HepG2 (cell line): ENCODE measurements at regions not wholly inside any gene's neighbourhood (a gene's known extent, or its start where the extent isn't known, plus 50 kb on each side); places are given as distances from the start of the nearest gene placed in this dataset.

ENCODE experiments used
- ATAC-seq: fragments of 200-7000 bp; cut with Tn5 transposase; 3 replicates; pipeline ENCODE4 v1.9.1; 2020; ENCODE audit warnings: mild to moderate bottlenecking, moderate library complexity
- BruUV-seq: library from RNA; stranded (reverse); fragments of 400-500 nt; replicated peaks from 2 replicates; lab custom pipeline; 2021; lab: Mats Ljungman, UMichigan
- CTCF ChIA-PET: fragments of 300-600 bp; formaldehyde crosslinking; extraction: SDS; loops from one replicate; lab custom pipeline; 2021; ENCODE audit warnings: low total read pairs, inconsistent platforms, low intra/inter-chr PET ratio; lab: Yijun Ruan, JAX
- POLR2A ChIA-PET: fragments of 350-600 bp; sonication (Branson Sonifier 250); formaldehyde crosslinking; loops from one replicate; lab custom pipeline; 2020; ENCODE audit warnings: antibody characterized with exemption, inconsistent platforms; lab: Yijun Ruan, JAX
- DNase-seq: peaks from one replicate; pipeline ENCODE4 v3.0.0-alpha.2; 2015; ENCODE audit warnings: low spot score
- FAIRE-seq: peaks from 3 replicates; lab custom pipeline; 2011; peaks lifted over from hg19 to GRCh38; lab: Jason Lieb, UNC
- H2AFZ ChIP-seq: one replicate; pipeline ENCODE4 v1.6.1; 2011; ENCODE audit warnings: low read length, inconsistent platforms
- H3K27ac ChIP-seq: fragments of 300-600 bp; 3 replicates; pipeline ENCODE4 v1.8.0; 2011; ENCODE audit warnings: mixed run types, mild to moderate bottlenecking, mixed read lengths, low read length, inconsistent platforms; ENCODE audit not compliant: insufficient read depth; ENCODE audit errors: extremely low read length
- H3K27me3 ChIP-seq, 2 experiments: fragments of 200-600 bp in 1 of 2; 2 replicates in 1 of 2; 3 replicates in 1 of 2; pipeline versions ENCODE4 v1.6.0 to v1.8.0; 2011; ENCODE audit warnings: low read length in 2 of 2, mild to moderate bottlenecking in 2 of 2, moderate library complexity in 2 of 2, inconsistent platforms in 1 of 2; ENCODE audit not compliant: insufficient read depth in 2 of 2, control insufficient read depth in 1 of 2
- H3K36me3 ChIP-seq, 2 experiments: fragments of 200-600 bp in 1 of 2; replicated peaks in 1 of 2; 2 replicates in 1 of 2; 3 replicates in 1 of 2; pipeline versions ENCODE4 v1.5.1 to v1.8.0; 2011; ENCODE audit warnings: low read length in 2 of 2, inconsistent platforms in 1 of 2; ENCODE audit not compliant: insufficient read depth in 2 of 2, control insufficient read depth in 1 of 2
- H3K4me1 ChIP-seq: 2 replicates; pipeline ENCODE4 v1.5.1; 2012; ENCODE audit warnings: low read length, inconsistent platforms; ENCODE audit not compliant: insufficient read depth
- H3K4me2 ChIP-seq: 2 replicates; pipeline ENCODE4 v1.6.0; 2011; ENCODE audit warnings: low read depth, low read length, inconsistent platforms
- H3K4me3 ChIP-seq, 3 experiments: fragments of 200-600 bp in 1 of 3; sonication (generic), shearing (Covaris generic) in 1 of 3; replicated peaks in 1 of 3; 2 replicates each; pipeline ENCODE4 v1.5.1; 2011 to 2016; ENCODE audit warnings: low read length in 3 of 3, inconsistent platforms in 2 of 3, low read depth in 2 of 3, mild to moderate bottlenecking in 2 of 3, control low read depth in 1 of 3, mixed read lengths in 1 of 3; ENCODE audit not compliant: insufficient read depth in 1 of 3
- H3K79me2 ChIP-seq: one replicate; pipeline ENCODE4 v1.6.1; 2011; ENCODE audit warnings: low read length, inconsistent platforms; ENCODE audit not compliant: insufficient read depth
- H3K9ac ChIP-seq: 2 replicates; pipeline ENCODE4 v1.6.0; 2011; ENCODE audit warnings: mild to moderate bottlenecking, low read depth, low read length, inconsistent platforms; ENCODE audit not compliant: insufficient read depth
- H3K9me3 ChIP-seq: 2 replicates; pipeline ENCODE4 v1.5.1; 2012; ENCODE audit warnings: mild to moderate bottlenecking, low read length
- H4K20me1 ChIP-seq: 2 replicates; pipeline ENCODE4 v1.6.0; 2011; ENCODE audit warnings: inconsistent platforms, mild to moderate bottlenecking, low read length, moderate library complexity; ENCODE audit not compliant: insufficient read depth
- CHD4 ChIP-seq: fragments of 200-600 bp; sonication (generic); IDR thresholded peaks from 2 replicates; pipeline ENCODE4 v1.7.0; 2017; ENCODE audit warnings: mild to moderate bottlenecking, low read length, borderline replicate concordance
- KDM5B ChIP-seq: sonication (generic); formaldehyde crosslinking; IDR thresholded peaks from 2 replicates; pipeline ENCODE4 v1.4.0; 2020; ENCODE audit warnings: missing genetic modification reagents, mild to moderate bottlenecking, borderline replicate concordance
- MED8 ChIP-seq: sonication (generic); formaldehyde crosslinking; IDR thresholded peaks from 2 replicates; pipeline ENCODE4 v1.8.1; 2023; ENCODE audit warnings: mild to moderate bottlenecking, missing genetic modification reagents; ENCODE audit not compliant: insufficient replicate concordance
- MTA3 ChIP-seq: sonication (generic); formaldehyde crosslinking; IDR thresholded peaks from 2 replicates; pipeline ENCODE4 v1.4.0; 2020; ENCODE audit warnings: missing genetic modification reagents
- ONECUT2 ChIP-seq: sonication (generic); formaldehyde crosslinking; IDR thresholded peaks from 2 replicates; pipeline ENCODE4 v1.4.0; 2020; ENCODE audit warnings: missing genetic modification reagents
- PCBP2 ChIP-seq: fragments of 200-400 bp; formaldehyde crosslinking; optimal IDR thresholded peaks from 2 replicates; pipeline ENCODE3; 2018; ENCODE audit warnings: low read length, low read depth; ENCODE audit not compliant: poor library complexity, severe bottlenecking
- RFX3 ChIP-seq: IDR thresholded peaks from 2 replicates; pipeline ENCODE4 v1.6.1; 2016; ENCODE audit warnings: missing biosample characterization, missing genetic modification reagents
- SAP130 ChIP-seq: IDR thresholded peaks from 2 replicates; pipeline ENCODE4 v1.6.1; 2016; ENCODE audit warnings: low read depth
- SATB2 ChIP-seq: sonication (generic); formaldehyde crosslinking; IDR thresholded peaks from 2 replicates; pipeline ENCODE4 v1.5.0; 2020; ENCODE audit warnings: missing genetic modification reagents
- SOX6 ChIP-seq, 2 experiments: fragments of 450-650 bp in 1 of 2; sonication (generic) in 1 of 2; formaldehyde crosslinking in 1 of 2; IDR thresholded peaks; 2 replicates each; pipeline versions ENCODE4 v1.4.0 to v1.6.1; 2017 to 2020; ENCODE audit warnings: antibody characterized with exemption in 1 of 2, mild to moderate bottlenecking in 1 of 2, missing genetic modification reagents in 1 of 2
- SRSF9 ChIP-seq: fragments of 200-400 bp; formaldehyde crosslinking; IDR thresholded peaks from 2 replicates; pipeline ENCODE4 v1.6.1; 2018; ENCODE audit warnings: borderline replicate concordance, mild to moderate bottlenecking, low read depth, low read length; ENCODE audit not compliant: insufficient read depth, poor library complexity, severe bottlenecking
- ZNF160 ChIP-seq: sonication (generic); formaldehyde crosslinking; IDR thresholded peaks from 2 replicates; pipeline ENCODE4 v1.8.0; 2022; ENCODE audit warnings: mild to moderate bottlenecking, inconsistent platforms, missing genetic modification reagents
- ZNF275 ChIP-seq: sonication (generic); formaldehyde crosslinking; IDR thresholded peaks from 2 replicates; pipeline ENCODE4 v1.8.0; 2022; ENCODE audit warnings: missing genetic modification reagents, mild to moderate bottlenecking, inconsistent platforms, borderline replicate concordance
- ZNF572 ChIP-seq: sonication (generic); formaldehyde crosslinking; IDR thresholded peaks from 2 replicates; pipeline ENCODE4 v1.5.1; 2020; ENCODE audit warnings: mild to moderate bottlenecking, missing genetic modification reagents
- ZNF777 ChIP-seq: sonication (generic); formaldehyde crosslinking; IDR thresholded peaks from 2 replicates; pipeline ENCODE4 v1.4.0; 2020; ENCODE audit warnings: missing genetic modification reagents
- ZNF788 ChIP-seq: sonication (generic); formaldehyde crosslinking; IDR thresholded peaks from 2 replicates; pipeline ENCODE4 v1.5.0; 2020; ENCODE audit warnings: mild to moderate bottlenecking, missing genetic modification reagents, borderline replicate concordance
- whole genome bisulfite sequencing: methylation state at CpG from one replicate; pipeline ENCODE4 v1.1.6; 2017; ENCODE audit warnings: low lambda C conversion rate; 5-methylcytosine and 5-hydroxymethylcytosine counted together
- in situ Hi-C: cut with HindIII; loops from 2 replicates; pipeline ENCODE4 v1.10.0; 2017; ENCODE audit warnings: low pct_unique_long_range_greater_than_20kb; ENCODE audit not compliant: extremely low pct_ligation_motif_present
- intact Hi-C: fragments of 100-400 bp; cut with micrococcal nuclease; formaldehyde crosslinking; loops from one replicate; pipeline ENCODE4 v1.10.0; 2022; ENCODE audit not compliant: unreplicated experiment

- H3K79me2 ChIP-seq, result no peaks in the 10 kb centered on the region
- intact Hi-C loops, result no loop called here
- H3K27ac ChIP-seq, result no peak overlapping the region
- H3K4me1 ChIP-seq, result no peaks in the 10 kb centered on the region
- POLR2A ChIA-PET, result no interaction called here
- FAIRE-seq (no peak), ATAC-seq (no peak), DNase-seq (no peak)
- no peak overlapping the region for H3K4me2 ChIP-seq
- H2AFZ ChIP-seq, result no peak overlapping the region
- in situ Hi-C loops, result no loop called here
- H3K9ac ChIP-seq, result no peak overlapping the region
- no peaks in the 10 kb centered on the region for H4K20me1 ChIP-seq
- H3K4me3 ChIP-seq, result no peak overlapping the region
- CTCF ChIA-PET, result no interaction called here
- H3K27me3 ChIP-seq, result peaks cover 0 to 29% of the 10 kb centered on the region in 2 experiments; a peak in 2 of 5 replicates
- no peaks in the 10 kb centered on the region for H3K36me3 ChIP-seq
- no peak for TF ChIP-seq ZNF160 (CRISPR knock-in tag)
- TF ChIP-seq CHD4, result no peak
- no peak for TF ChIP-seq ZNF275 (CRISPR knock-in tag)
- no peak for TF ChIP-seq RFX3
- no peak for TF ChIP-seq SRSF9
- no peak for TF ChIP-seq KDM5B (CRISPR knock-in tag)
- TF ChIP-seq PCBP2, result no peak
- TF ChIP-seq ZNF572, result no peak
- no peak for TF ChIP-seq SAP130 (CRISPR knock-in tag)
- TF ChIP-seq MED8 (CRISPR knock-in tag), result no peak
- TF ChIP-seq ZNF788, result no peak
- no peak for TF ChIP-seq ONECUT2
- no peak for TF ChIP-seq ZNF777 (CRISPR knock-in tag)
- no peak for TF ChIP-seq SOX6 (IDR thresholded peaks at IDR 0.05)
- no peak for TF ChIP-seq SOX6 (CRISPR knock-in tag; IDR thresholded peaks at IDR 0.05)
- TF ChIP-seq MTA3 (CRISPR knock-in tag), result no peak
- TF ChIP-seq SATB2 (CRISPR knock-in tag), result no peak
- BruUV-seq, result no TSS peak
- 19% methylated on average over 5 of the region's 5 CpGs for WGBS
- H3K9me3 ChIP-seq, result no peaks in the 10 kb centered on the region
These were observed 58.7 kb upstream of the RMDN2 start for GRCh38 chr2:37866171-37866934.
